HG02970 (cell line): ENCODE measurements at regions not wholly inside any gene's neighbourhood (a gene's known extent, or its start where the extent isn't known, plus 50 kb on each side); places are given as distances from the start of the nearest gene placed in this dataset.

ENCODE experiments used
- ATAC-seq: cut with Tn5 transposase; IDR thresholded peaks from one replicate; pipeline ENCODE4 v1.9.1; 2021; ENCODE audit warnings: mild to moderate bottlenecking, moderate library complexity, moderate number of reproducible peaks; ENCODE audit not compliant: unreplicated experiment, low FRiP score

DNA sequence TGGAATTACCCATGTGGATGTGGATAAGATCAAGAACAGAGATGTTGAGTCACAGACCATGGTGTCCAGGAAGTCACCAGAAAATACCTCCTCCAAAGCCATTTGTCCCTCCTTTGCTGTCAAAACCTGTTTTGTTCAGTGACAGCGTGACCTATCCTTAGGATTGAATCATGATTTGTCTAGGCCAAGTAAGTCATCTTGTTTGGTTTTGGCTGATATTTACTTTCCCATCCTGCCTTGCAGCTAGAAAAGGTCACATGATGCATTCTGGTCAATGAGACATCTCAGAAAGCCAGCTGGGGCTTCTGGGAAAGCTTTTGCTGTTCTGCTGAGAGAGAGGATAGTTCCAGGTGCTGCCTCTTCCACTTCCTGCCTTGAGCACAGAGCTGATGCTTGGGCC is 225.3 kb upstream of the ZMIZ1 start:
- no peak for ATAC-seq

DNA sequence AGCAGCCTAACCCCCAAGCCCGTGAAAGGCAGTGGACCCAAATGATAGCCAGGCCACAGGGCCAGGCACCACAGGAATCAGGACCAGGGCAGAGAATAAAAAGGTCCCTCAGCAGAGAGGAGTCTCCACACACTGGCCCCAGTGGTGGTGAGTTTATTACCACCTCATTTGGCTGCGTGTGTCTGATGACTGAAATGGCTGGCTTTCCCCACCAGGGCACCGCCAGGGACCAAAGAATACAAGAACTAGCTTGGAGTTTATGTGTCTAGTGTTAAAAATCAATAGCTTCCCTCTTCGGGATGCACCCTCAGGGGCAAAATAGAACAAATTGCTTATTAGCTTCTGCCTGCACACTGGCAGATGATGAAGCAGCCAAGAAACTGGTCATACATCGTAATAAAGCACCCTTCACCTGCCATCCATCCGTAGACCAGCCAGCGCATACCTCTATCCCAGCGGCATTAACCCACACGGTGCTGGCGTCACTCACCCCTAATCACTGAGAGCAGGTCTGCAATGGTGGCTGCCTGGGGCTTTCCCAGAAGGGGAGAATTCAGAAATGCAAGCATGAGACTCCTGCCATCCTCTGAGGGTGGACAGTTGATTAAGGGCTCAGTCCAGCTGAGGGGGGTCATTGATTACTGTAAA is 223.7 kb upstream of the ZMIZ1 start:
- ATAC-seq: no peak

DNA sequence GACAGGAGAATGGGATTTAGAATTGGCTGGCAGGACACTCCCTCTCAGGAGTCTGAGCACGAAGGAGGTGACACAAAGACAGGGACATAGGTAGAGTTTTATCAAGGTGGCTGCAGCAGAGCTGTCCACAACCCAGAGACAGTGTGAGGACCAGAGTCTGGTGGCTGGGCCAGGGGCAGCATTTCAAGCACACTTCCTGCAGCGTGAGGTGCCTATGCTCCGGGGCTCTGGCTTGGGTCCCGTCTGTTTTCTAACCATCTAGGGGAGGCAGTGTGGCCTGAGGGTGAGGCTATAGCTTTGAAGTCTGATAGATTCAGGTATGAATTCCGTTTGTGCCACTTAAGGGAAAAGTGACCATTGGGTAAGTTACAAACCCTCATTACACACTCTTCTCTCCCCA is 222.7 kb upstream of the ZMIZ1 start:
- no peak for ATAC-seq

DNA sequence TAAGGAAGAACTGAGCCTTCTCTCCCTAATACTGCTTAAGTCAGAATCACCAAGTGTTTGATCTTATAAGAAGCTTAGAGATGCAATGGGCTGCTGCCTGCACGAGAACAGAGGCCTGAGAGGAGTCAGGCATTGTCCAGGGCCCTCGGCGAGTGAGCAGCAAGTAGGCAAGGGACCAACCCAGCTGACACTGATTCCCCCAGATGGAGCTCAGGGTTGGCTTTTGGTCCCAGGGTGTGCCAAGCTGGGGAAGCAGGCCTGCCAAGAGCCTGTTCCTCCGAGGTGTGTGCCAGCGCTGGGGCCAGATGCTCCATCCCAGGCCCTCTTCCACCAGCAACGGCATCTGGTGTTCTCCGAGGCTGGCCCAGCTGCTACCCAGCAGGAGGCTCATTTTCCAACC is 222.0 kb upstream of the ZMIZ1 start:
- no peak for ATAC-seq

DNA sequence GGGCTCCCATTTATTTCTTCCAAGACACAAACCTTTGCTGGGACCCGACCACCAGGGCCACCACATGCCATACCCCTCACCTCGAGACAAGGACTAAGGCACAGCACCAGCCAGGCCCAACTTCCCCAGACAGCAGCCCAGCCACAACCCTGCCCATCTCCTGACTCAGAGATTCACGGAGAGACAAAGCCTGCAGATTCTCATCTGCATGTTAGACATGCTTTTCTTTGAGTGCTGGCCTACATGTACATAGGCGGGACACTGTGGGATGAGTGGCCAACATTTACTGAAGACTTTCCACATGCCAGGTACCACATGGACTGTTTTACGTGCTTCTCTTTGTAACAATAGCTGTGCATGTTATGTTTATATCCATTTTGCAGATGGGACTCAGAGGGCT is 221.3 kb upstream of the ZMIZ1 start:
- ATAC-seq: no peak

DNA sequence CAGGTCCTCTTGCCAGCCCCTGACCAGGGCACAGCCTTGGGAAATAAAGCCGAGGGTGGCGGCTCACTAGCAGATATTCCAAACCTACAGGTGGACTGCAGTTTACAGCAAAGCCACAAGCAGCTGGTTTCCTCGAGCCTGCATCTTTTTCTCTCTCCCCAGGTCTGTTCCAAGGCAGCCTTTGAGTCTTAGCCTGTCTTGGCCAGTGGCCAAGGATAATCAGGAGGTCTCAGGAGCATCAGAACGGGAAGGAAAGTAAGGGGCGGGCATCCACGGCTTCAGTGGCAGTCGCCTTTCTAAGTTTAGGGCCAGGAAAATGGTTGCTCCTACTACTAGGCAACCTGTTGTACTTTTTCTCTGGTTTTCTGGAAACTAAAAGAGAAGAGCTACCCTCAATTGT is 219.7 kb upstream of the ZMIZ1 start:
- no peak for ATAC-seq

DNA sequence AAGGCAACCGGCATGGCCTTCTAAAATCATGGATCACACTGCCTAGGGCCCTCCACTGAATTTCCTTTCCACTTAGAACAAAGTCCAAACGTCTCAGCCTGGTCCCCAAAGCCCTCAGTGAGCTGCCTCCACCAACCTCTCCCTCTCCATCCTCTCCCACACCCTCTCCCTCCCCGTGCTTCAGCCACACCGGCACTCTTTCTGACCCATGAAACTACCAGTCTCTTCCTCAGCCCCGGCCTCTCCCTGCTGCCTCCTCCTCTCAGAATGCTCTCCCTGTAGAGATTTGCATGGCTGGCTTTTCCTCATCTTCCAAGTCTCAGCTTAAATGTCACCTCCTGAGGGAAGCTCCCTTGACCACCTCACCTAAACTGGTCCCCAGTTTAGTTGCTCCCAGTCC is 219.0 kb upstream of the ZMIZ1 start:
- no peak for ATAC-seq

DNA sequence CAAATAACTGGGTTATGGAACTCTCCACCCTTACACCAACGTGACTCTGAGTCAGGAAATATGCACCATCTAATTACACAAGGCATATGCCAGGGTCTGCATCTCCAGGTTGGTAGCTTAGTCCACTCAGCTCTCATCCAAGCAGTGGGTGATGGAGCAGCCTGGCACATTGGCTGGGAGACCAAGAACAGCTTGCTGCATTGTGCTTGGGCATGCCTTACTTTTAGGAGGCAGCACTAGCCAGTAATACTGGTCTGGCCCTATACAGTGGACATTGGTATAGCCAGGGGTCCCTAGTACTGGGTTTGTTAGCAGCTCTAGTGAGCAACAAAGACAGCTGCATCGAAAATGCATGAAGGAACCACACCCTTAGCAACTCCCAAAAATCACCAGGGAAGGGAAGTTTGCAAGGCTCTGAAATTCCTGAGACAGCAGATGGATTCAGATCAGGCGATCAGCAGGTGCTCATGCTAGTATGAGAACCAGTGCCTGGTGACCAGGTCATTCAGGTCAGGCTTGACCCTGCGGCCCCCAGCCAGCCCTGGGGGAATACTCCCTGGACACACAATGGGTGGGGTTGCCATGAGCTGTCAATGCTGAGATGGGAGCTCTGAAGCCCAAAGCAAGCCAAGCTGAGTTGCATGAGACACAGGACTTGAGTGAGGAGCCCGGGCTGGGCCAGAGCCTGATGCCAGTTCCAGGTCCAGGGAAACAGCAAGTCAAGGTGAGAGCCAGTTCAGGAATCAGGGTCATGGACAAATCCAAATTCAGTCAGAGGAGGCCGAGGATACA is 217.9 kb upstream of the ZMIZ1 start:
- no peak for ATAC-seq

DNA sequence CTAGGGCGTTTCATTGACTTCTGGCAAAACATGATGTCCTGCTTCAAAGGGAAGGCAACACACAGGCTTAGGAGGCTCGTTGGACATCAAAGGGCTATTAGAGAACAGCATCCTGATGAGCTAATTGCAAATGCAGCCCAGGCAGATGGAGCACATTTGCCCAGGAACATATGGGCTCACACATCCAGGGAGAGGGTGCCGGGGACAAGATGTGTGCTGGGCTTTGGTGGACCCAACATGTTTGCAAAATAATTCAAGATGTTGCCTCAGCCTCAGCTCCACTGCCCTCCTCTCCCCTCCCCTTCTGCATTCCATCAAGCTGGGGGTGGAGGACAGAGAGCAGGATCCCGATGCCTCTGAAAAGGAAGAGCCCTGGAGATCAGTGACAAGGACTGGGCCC is 217.1 kb upstream of the ZMIZ1 start:
- no peak for ATAC-seq

DNA sequence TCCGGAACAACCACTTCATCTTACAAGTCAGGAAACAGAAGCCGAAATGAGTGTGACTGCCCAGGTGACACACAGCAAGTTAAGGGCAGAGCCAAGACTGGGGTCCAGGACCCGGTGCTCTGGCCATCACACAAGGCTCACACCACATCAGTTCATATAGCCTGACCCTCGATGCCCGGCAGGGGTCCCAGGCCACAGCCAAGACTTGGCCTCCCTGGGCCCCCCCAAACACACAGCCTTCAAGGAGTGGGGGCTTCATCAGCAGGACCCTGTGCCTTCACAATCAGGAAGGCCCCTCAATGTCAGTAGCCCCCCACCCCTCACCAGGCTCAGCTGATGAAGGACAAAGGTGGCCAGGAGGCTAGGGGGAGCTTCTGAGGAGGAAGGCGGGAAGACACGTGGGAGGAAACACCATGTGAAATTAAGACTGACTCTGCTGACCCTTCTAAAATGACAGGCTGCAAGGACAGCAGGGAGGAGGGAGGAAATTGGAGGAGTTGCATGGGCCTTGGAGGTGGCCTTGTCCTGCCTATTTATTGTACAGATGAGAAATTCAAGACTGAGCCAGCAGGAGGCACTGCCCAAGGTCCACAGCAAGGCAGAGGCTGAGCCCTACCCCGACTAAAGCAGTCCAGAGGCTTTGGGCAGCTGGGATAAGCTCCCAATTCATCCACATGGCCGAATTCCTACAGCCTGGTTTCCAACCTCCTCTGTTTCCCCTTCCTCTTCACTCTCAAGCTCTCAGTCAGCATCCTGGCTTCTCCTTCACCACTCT is 216.1 kb upstream of the ZMIZ1 start:
- ATAC-seq: no peak

DNA sequence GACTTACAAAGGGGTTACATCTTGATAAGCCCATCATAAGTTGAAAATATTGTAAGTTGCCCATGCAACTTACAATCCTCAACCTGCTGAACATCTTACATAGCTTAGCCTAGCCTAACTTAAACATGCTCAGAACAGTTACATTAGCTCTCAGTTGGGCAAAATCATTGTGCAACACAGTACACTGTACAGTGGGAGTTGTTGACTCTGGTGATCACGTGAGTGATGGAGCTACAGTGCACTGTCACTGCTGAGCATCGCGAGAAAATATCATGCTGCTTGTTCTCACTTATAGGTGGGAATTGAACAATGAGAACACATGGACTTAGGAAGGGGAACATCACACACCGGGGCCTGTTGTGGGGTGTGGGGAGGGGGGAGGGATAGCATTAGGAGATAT is 214.9 kb upstream of the ZMIZ1 start:
- no peak for ATAC-seq

DNA sequence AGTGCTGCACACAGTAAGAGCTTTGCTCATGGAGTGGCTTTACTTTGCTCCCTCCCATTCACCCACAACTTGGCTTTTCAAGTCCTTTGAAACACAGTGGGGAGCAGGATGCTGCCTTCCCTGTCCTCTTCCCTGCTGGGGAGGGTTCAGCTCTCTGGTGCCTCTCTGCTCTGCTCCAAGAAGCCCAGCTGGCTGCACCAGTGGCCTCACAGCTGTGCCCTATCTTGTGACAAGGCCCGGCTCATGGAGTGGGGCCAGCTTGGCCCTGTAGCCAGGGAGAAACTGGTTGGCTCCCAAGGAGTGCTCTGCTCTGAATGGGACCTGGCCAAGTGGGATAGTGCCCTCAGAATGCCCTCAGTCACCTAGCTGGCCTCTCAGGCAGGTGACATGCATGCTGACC is 212.3 kb upstream of the ZMIZ1 start:
- no peak for ATAC-seq

DNA sequence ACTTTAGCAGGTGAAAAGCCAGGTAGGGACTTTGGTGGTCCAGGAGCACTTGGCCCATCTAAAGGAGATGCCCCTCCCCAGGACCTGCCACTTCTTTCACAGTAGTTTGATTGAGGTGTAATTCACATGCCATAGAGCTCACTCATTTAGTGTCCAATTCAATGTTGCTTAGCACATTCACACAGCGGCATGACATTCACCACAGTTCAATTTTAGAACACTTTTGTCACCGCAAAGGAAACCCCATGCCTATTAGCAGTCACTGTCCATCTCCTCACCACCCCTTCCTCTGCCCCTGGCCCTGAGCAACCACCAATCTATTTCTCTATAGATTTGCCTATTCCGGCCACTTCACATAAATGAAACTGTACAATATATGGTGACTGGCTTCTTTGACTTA is 211.6 kb upstream of the ZMIZ1 start:
- no peak for ATAC-seq

DNA sequence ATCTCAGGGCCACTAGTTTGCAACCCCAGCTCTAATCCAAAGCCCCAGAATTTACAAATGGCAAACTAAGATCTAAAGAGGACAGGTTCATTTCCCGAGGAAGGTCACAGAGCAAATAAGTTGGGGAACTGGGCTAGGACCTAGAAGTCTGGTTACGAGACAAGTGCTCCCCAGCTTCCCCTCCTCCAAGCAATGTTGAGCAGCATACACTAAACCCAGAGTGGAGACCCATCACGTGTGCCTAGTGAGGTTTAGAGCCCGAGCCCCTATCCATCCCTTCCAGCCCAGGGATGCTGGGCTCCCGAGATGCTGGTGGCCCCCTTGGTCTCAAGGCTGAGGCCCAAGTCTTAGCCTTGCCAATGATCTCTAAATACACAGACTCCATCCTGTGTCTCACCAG is 209.5 kb upstream of the ZMIZ1 start:
- ATAC-seq: no peak

DNA sequence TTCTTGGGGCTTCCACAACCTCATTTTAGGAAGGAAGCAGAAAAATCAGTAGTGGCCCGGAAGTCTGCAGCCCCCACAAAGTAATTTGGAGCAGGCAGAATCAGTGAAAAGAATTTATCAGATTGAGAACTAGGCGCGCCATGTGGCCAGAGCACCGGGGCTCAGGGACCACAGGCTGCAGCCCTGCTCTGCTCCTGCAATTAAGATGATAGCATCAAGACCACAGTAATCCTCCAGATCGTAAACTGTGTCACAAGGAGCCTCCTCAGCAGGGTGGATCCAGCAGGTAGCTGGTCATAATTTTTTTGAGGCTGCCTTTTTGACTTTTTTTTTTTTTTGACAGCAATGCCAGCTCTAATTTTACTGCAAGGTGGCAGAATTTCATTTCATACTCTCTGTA is 209.0 kb upstream of the ZMIZ1 start:
- ATAC-seq: no peak

DNA sequence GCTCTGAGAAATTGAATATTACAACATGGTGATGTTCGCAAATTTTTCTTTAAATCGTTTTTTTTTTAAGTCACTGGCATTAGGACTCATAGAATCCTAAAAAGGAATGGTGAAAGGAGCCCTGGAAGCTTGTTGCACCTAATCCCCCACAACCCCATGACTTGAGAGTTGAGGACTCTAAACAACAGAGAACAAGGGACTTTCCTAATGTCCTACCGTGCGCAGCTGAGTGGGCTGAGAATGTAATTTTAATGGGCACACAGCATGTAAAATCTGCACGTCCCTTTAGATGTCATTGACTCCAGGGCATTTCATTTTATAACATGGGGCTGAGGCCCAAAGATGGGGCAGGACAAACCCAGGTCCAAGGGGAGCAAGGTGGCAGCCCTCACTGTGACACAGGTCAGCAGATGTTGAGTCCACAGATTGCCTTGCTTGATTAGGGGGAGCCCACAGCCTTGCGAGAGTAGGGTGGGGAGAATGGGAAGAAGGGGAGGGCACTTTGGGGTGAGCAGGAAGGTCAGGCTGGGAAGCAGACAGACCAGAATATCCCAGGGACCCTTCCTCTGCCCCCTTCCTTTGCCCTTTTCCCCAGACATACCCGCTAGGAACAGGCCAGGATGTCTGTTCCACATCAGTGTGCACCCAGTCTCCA is 208.4 kb upstream of the ZMIZ1 start:
- no peak for ATAC-seq

DNA sequence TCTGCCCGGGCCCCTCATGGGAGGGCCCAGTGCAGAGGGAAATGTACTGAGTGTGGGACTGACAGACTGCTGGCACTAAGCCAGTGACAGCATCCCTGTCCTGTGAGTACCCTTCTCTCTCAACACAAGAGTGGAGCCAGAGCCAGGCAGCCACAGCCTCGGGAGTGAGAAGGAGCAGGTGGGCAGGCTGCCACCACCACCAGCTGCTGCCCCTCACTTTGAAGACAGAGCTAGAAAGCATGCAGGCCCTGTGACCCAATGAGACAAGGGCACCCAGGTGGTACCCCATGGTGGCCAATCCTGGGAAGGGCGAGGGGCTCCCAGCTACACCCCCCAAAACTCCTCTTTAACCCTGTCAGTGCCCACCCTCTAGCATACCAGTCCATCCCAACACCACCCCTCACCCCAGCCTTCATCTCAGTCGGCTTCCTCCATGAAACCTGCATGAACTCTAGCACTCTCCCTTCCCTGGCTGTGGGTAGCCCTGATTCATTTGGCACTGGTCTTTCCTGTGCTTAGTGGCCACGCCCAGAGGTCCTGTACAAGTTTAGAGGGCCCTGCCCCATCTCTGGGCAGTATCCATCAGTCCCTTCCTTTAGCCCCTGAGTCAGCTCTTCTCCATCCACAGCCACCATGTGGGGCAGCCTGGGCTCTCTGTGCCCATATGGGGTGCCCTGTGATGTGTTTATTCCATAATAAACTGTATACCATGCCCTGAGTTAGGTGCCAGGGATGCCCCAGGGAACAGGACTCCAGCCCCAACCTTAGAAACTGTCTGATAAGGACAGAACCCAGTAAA is 207.0 kb upstream of the ZMIZ1 start:
- ATAC-seq: no peak

DNA sequence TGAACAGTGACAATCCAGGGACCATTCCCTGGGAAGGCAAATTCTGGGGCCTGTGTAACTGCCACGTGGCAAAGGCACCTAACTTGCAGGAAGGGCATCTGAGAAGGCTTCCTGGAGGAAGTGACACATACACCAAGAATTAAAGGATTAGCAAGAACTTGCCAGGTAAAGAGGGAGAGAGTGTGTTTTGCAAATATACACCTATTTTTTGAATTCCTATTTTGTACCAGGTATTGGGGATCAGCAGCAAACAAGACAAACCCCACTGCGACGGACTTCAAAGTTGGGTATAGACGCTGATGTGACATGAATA is 206.5 kb upstream of the ZMIZ1 start:
- ATAC-seq: no peak

DNA sequence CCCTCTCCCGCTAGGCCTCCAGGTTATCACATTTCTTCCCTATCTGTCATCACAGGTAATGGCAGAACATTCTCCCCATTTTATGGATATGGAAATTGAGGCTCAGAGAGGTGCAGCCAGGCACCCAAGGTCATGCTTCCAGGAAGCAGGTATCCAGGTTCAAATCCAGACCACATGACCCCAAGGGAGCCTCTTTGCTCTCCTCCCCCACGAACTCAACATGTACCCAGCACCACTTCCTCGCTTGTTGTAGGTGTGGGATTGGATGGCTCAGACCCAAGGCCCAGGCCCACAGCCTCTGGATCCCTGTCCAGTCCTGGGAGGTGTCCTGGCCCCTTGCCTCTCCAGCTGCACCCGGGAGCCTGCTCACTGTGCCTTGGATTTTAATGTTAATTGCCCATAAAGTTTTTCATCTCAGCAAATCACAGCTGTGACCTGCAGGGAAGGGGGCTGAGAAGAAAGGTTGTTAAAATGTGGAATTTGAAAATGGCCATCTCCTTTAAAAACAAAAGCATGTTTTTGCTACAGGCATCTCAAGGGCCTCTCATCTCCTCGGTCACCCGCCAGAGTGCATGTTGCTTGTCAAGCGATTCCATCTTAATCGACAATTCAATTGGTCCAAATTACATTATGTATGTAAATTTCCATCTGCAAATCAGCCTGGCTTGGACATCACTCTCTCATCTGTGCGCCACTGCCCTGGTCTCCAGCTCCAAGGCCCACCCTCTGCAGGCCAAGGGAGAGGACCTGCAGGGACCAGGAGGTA is 205.4 kb upstream of the ZMIZ1 start:
- ATAC-seq: no peak

DNA sequence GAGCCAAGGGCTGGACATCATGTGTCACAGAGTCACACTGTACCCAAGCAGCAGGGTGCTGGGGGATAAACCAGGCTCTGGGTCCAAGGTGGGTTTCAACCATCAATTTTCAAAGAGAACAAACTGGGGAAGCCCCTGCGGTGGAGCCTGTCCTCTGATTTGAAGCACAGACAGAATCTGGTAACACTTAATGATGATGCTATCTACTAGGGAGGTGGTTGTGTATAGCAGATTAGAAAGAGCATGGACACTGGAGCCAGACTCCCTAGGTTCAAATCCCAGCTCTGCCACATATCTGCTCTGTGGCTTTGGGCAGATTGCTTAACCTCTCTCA is 204.9 kb upstream of the ZMIZ1 start:
- no peak for ATAC-seq
